HG03565 (cell line): ENCODE measurements at regions not wholly inside any gene's neighbourhood (a gene's known extent, or its start where the extent isn't known, plus 50 kb on each side); places are given as distances from the start of the nearest gene placed in this dataset.
"Not testable (repeated sequence)": the region's sequence is repeated elsewhere in the genome, so short reads cannot be mapped to it uniquely, and the experiment has no call there.

Experiments
- ATAC-seq: cut with Tn5 transposase; IDR thresholded peaks from one replicate; pipeline ENCODE4 v1.9.1; 2021; ENCODE audit warnings: mild to moderate bottlenecking, moderate library complexity; ENCODE audit not compliant: unreplicated experiment

- ATAC-seq, result no peak
Observed at GRCh38 chr7:46774515-46774914, 807.4 kb downstream of the TNS3 start.

GRCh38 chr7:46772776-46773175, 809.1 kb downstream of the TNS3 start:
- no peak for ATAC-seq

- no peak for ATAC-seq
Observed at GRCh38 chr7:46767071-46767470, 814.8 kb downstream of the TNS3 start.

- ATAC-seq, result no peak
Observed at GRCh38 chr7:46764100-46764936, 817.6 kb downstream of the TNS3 start.

- ATAC-seq, result no peak
Observed at GRCh38 chr7:46763344-46763743, 818.6 kb downstream of the TNS3 start.

- no peak for ATAC-seq
Observed at GRCh38 chr7:46759711-46760480, 822.0 kb downstream of the TNS3 start.

GRCh38 chr7:46756996-46757395, 824.9 kb downstream of the TNS3 start:
- no peak for ATAC-seq

GRCh38 chr7:46756256-46756655, 825.7 kb downstream of the TNS3 start:
- no peak for ATAC-seq

GRCh38 chr7:46755120-46756034, 826.5 kb downstream of the TNS3 start:
- ATAC-seq, result no peak

- ATAC-seq, result no peak
Observed at GRCh38 chr7:46754140-46754720, 827.7 kb downstream of the TNS3 start.

- no peak for ATAC-seq
Observed at GRCh38 chr7:46753662-46754061, 828.2 kb downstream of the TNS3 start.

- no peak for ATAC-seq
Observed at GRCh38 chr7:46752881-46753366, 829.0 kb downstream of the TNS3 start.

GRCh38 chr7:46751927-46752723, 829.8 kb downstream of the TNS3 start:
- not testable (repeated sequence) for ATAC-seq

GRCh38 chr7:46751471-46751870, 830.4 kb upstream of the IGFBP3 start:
- ATAC-seq, result no peak

- ATAC-seq, result no peak
Observed at GRCh38 chr7:46750321-46750865, 829.3 kb upstream of the IGFBP3 start.

GRCh38 chr7:46747869-46748576, 827.0 kb upstream of the IGFBP3 start:
- no peak for ATAC-seq

GRCh38 chr7:46746695-46747687, 825.9 kb upstream of the IGFBP3 start:
- ATAC-seq, result no peak

GRCh38 chr7:46745707-46746090, 824.6 kb upstream of the IGFBP3 start:
- no peak for ATAC-seq
